CD4-positive, alpha-beta T cell (primary cell): ENCODE measurements at regions not wholly inside any gene's neighbourhood (a gene's known extent, or its start where the extent isn't known, plus 50 kb on each side); places are given as distances from the start of the nearest gene placed in this dataset.

Experiments used
- ATAC-seq: fragments of 200-7000 bp; cut with Tn5 transposase; one replicate; pipeline ENCODE4 v1.10.0; 2022; ENCODE audit warnings: mild to moderate bottlenecking; ENCODE audit not compliant: poor library complexity
- CTCF ChIA-PET: fragments of 350-600 bp; sonication (Branson Sonifier 250); formaldehyde crosslinking; loops from one replicate; lab custom pipeline; 2021; ENCODE audit warnings: antibody characterized with exemption, inconsistent platforms; lab: Charles Lee
- POLR2A ChIA-PET: fragments of 350-600 bp; sonication (Branson Sonifier 250); formaldehyde crosslinking; loops from one replicate; lab custom pipeline; 2021; ENCODE audit warnings: antibody characterized with exemption, inconsistent platforms; lab: Charles Lee
- DNase-seq, 14 experiments: peaks; one replicate each; pipeline ENCODE4 v3.0.0-alpha.2; 2013 to 2020; ENCODE audit warnings: mixed read lengths in 2 of 14
- H3K27ac ChIP-seq, 2 donors: one replicate each; pipeline versions ENCODE4 v1.5.1 to v1.7.0; 2013; ENCODE audit warnings: low read length in 2 of 2, low read depth in 1 of 2, mild to moderate bottlenecking in 1 of 2
- H3K27me3 ChIP-seq, 2 experiments: 1 replicate in 1 of 2; 2 replicates in 1 of 2; pipeline versions ENCODE4 v1.6.1 to v1.7.0; 2013; ENCODE audit warnings: low read length in 2 of 2, control low read depth in 1 of 2, mild to moderate bottlenecking in 1 of 2, moderate library complexity in 1 of 2; ENCODE audit not compliant: insufficient read depth in 2 of 2, control insufficient read depth in 1 of 2
- H3K36me3 ChIP-seq: one replicate; pipeline ENCODE4 v1.6.1; 2013; ENCODE audit warnings: low read length, control low read depth; ENCODE audit not compliant: insufficient read depth
- H3K4me1 ChIP-seq: one replicate; pipeline ENCODE4 v1.6.1; 2013; ENCODE audit warnings: low read length, control low read depth; ENCODE audit not compliant: insufficient read depth
- H3K4me3 ChIP-seq: one replicate; pipeline ENCODE4 v1.5.1; 2013; ENCODE audit warnings: mild to moderate bottlenecking, low read length, moderate library complexity
- H3K9me3 ChIP-seq, 2 experiments: 1 replicate in 1 of 2; 2 replicates in 1 of 2; pipeline versions ENCODE4 v1.6.1 to v1.7.0; 2013; ENCODE audit warnings: low read length in 2 of 2, mild to moderate bottlenecking in 2 of 2, control low read depth in 1 of 2, moderate library complexity in 1 of 2; ENCODE audit not compliant: control insufficient read depth in 1 of 2, insufficient read depth in 1 of 2
- H3K27ac Mint-ChIP-seq: one replicate; pipeline ENCODE4 v1.8.0; 2020; ENCODE audit warnings: mixed read lengths
- H3K27me3 Mint-ChIP-seq: one replicate; pipeline ENCODE4 v1.8.0; 2021; ENCODE audit warnings: mixed read lengths
- H3K36me3 Mint-ChIP-seq: one replicate; pipeline ENCODE4 v1.8.0; 2021; ENCODE audit warnings: low read depth, mixed read lengths
- H3K4me1 Mint-ChIP-seq: one replicate; pipeline ENCODE4 v1.8.0; 2021; ENCODE audit warnings: low read depth, mixed read lengths
- H3K4me3 Mint-ChIP-seq: one replicate; pipeline ENCODE4 v1.8.0; 2020; ENCODE audit warnings: mild to moderate bottlenecking, mixed read lengths
- H3K9me3 Mint-ChIP-seq: one replicate; pipeline ENCODE4 v1.8.0; 2020; ENCODE audit warnings: mixed read lengths
- intact Hi-C, 2 experiments: fragments of 100-400 bp; cut with DNase I in 1 of 2; cut with micrococcal nuclease in 1 of 2; formaldehyde crosslinking; loops; one replicate each; pipeline versions ENCODE4 v1.15.1 to v1.9.0; 2023 to 2025; cut with DNase I, micrococcal nuclease
- TF ChIP-seq, protein P1 (sequence below): fragments of 200-600 bp; IDR thresholded peaks from one replicate; pipeline ENCODE4 v1.8.0; 2022; ENCODE audit warnings: antibody characterized with exemption, mild to moderate bottlenecking

DNA sequence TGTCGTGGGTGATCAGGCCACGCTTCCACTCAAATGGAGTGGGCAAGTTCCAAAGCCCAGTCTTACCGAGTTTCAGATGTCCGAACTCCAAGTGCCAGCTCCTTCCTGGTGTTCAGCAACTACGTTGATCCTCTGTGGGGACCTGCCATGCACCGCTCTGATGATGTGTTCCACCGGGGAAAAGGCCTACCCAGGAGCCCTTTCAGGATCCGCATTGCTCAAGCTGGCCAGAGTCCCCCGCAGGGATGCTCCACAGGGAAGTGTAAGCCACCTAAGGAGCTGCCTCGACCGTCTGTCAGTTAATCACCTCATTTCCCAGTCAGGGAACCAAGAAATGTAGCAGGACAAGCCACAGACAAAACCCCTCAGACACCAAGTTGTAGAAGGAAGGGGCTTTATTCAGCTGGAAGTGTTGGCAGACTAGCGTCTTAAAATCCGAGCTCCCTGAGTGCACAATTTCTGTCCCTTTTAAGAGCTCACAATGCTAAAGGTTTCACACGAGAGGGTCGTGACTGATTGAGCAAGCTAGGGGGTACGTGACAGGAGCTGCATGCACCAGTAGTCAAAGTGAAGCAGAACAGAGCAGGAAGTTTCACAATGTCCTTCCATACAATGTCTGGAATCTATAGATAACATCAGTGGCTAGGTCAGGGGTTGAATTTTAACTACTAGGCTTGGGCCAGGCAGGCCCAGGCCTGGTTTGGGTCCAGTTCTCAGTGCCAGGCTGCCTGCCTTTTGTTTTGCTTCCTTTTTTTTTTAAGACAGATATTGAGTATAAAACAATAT lies 126.2 kb upstream of the ZDHHC15 start:
- Histone ChIP-seq H3K36me3 (no peaks in the 10 kb centered on the region), H3K9me3 (peaks cover 7 to 9% of the 10 kb centered on the region in 2 experiments), H3K4me1 (no peaks in the 10 kb centered on the region), H3K27me3 (no peaks in the 10 kb centered on the region), H3K4me3 (no peak overlapping the region), H3K27ac (no peak overlapping the region)
- Mint-ChIP-seq H3K9me3 (peaks cover 8% of the 10 kb centered on the region), H3K36me3 (peaks cover 22% of the 10 kb centered on the region), H3K4me1 (no peaks in the 10 kb centered on the region), H3K27ac (no peak overlapping the region), H3K27me3 (no peaks in the 10 kb centered on the region), H3K4me3 (no peak overlapping the region)
- DNase-seq (no peak), ATAC-seq (no peak)
- CTCF ChIA-PET = no interaction called here
- TF ChIP-seq, protein P1, sequence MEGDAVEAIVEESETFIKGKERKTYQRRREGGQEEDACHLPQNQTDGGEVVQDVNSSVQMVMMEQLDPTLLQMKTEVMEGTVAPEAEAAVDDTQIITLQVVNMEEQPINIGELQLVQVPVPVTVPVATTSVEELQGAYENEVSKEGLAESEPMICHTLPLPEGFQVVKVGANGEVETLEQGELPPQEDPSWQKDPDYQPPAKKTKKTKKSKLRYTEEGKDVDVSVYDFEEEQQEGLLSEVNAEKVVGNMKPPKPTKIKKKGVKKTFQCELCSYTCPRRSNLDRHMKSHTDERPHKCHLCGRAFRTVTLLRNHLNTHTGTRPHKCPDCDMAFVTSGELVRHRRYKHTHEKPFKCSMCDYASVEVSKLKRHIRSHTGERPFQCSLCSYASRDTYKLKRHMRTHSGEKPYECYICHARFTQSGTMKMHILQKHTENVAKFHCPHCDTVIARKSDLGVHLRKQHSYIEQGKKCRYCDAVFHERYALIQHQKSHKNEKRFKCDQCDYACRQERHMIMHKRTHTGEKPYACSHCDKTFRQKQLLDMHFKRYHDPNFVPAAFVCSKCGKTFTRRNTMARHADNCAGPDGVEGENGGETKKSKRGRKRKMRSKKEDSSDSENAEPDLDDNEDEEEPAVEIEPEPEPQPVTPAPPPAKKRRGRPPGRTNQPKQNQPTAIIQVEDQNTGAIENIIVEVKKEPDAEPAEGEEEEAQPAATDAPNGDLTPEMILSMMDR = no peak
- intact Hi-C loops = no loop called here
- POLR2A ChIA-PET = no interaction called here

- DNase-seq (no peak), ATAC-seq (no peak)
- Histone ChIP-seq H3K27me3 (no peaks in the 10 kb centered on the region), H3K9me3 (no peaks in the 10 kb centered on the region), H3K4me1 (no peaks in the 10 kb centered on the region), H3K4me3 (no peak overlapping the region), H3K27ac (no peak overlapping the region), H3K36me3 (no peaks in the 10 kb centered on the region)
- Mint-ChIP-seq H3K27me3 (no peaks in the 10 kb centered on the region), H3K9me3 (no peaks in the 10 kb centered on the region), H3K36me3 (peaks cover 15% of the 10 kb centered on the region), H3K4me1 (no peaks in the 10 kb centered on the region), H3K4me3 (no peak overlapping the region), H3K27ac (no peak overlapping the region)
- TF ChIP-seq, protein P1 = no peak
- POLR2A ChIA-PET = no interaction called here
- intact Hi-C loops = no loop called here
- CTCF ChIA-PET = no interaction called here
Measured at GRCh38 chrX:75642811-75643361, 120.0 kb upstream of the ZDHHC15 start.

DNA sequence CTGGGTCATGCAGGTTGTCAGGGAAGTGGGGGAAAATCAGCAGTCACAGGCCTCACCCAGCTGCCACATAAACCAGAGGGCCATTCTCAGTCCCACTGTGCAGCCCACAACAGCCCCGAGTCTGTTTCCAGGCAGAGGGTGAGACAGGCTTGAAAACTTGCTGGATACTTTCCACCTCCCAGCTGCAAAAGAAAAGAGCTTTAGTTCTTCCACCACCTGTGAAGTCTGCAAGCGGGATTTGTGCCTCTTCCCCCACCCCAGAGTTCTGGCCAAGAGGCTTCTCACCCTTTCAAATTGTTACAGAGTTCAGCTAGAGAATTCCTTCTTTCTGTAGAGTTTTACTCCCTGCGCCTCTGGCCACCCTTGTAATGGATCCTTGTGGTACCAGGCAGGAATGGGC lies 115.5 kb upstream of the ZDHHC15 start:
- no peak overlapping the region for H3K4me3 Mint-ChIP-seq
- ChIA-PET CTCF (no interaction called here), POLR2A (no interaction called here)
- no peak overlapping the region for H3K27ac ChIP-seq
- intact Hi-C loops = no loop called here
- H3K4me3 ChIP-seq = no peak overlapping the region
- no peaks in the 10 kb centered on the region for H3K27me3 ChIP-seq
- DNase-seq (no peak), ATAC-seq (no peak)
- TF ChIP-seq, protein P1 = no peak
- H3K27me3 Mint-ChIP-seq = no peaks in the 10 kb centered on the region
- no peaks in the 10 kb centered on the region for H3K4me1 Mint-ChIP-seq
- no peaks in the 10 kb centered on the region for H3K36me3 ChIP-seq
- peaks cover 13% of the 10 kb centered on the region for H3K36me3 Mint-ChIP-seq
- H3K9me3 Mint-ChIP-seq = no peaks in the 10 kb centered on the region
- no peak overlapping the region for H3K27ac Mint-ChIP-seq
- no peaks in the 10 kb centered on the region for H3K4me1 ChIP-seq
- no peaks in the 10 kb centered on the region for H3K9me3 ChIP-seq
